SK-N-MC (cell line): ENCODE measurements at regions not wholly inside any gene's neighbourhood (a gene's known extent, or its start where the extent isn't known, plus 50 kb on each side); places are given as distances from the start of the nearest gene placed in this dataset.

Experiments used
- EZH2 ChIP-seq: fragments of 200-600 bp; sonication (generic); IDR thresholded peaks from one replicate; pipeline ENCODE4 v1.6.1; 2017; ENCODE audit warnings: antibody characterized with exemption
- FOXP2 ChIP-seq: optimal IDR thresholded peaks from 2 replicates; pipeline ENCODE3; 2011; ENCODE audit warnings: mild to moderate bottlenecking, moderate library complexity; ENCODE audit not compliant: insufficient read depth; ENCODE audit errors: extremely low read length, control extremely low read depth
- POLR2AphosphoS5 ChIP-seq: IDR thresholded peaks from 2 replicates; pipeline ENCODE4 v1.6.1; 2012; ENCODE audit warnings: mild to moderate bottlenecking, low read depth, low read length, borderline replicate concordance

DNA sequence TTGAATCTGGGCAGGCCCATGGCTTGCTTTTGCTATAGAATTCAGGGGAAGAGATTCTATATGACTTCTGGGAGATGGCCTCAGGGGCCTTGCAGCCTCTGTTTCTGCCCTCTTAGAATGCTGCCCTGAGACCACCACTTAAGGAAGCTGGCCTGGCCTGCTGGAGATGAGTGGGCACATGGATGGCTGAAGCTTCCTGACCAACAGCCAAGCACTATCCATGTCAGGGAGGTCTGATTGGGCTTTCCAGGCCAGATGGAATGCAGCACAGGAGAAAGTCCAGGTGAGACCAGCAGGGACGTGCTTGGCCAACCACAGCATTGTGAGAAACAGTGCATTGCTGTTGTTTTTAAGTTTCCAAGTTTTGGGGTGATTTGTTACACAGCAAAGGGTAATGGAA is 308.1 kb downstream of the PTPRU start:
- no peak for TF ChIP-seq POLR2AphosphoS5
- TF ChIP-seq EZH2, result no peak
- TF ChIP-seq FOXP2, result no peak
